H1 (cell line): ENCODE measurements at regions not wholly inside any gene's neighbourhood (a gene's known extent, or its start where the extent isn't known, plus 50 kb on each side); places are given as distances from the start of the nearest gene placed in this dataset.

Experiments used
- CTCF ChIP-seq, 3 experiments: IDR thresholded peaks; 1 replicate in 2 of 3; 2 replicates in 1 of 3; pipeline versions ENCODE4 v1.5.1 to v1.6.1; 2011; ENCODE audit warnings: low read length in 3 of 3, mild to moderate bottlenecking in 3 of 3, inconsistent platforms in 2 of 3, low read depth in 1 of 3, moderate library complexity in 1 of 3; ENCODE audit not compliant: insufficient read depth in 1 of 3; ENCODE audit errors: control extremely low read depth in 1 of 3

DNA sequence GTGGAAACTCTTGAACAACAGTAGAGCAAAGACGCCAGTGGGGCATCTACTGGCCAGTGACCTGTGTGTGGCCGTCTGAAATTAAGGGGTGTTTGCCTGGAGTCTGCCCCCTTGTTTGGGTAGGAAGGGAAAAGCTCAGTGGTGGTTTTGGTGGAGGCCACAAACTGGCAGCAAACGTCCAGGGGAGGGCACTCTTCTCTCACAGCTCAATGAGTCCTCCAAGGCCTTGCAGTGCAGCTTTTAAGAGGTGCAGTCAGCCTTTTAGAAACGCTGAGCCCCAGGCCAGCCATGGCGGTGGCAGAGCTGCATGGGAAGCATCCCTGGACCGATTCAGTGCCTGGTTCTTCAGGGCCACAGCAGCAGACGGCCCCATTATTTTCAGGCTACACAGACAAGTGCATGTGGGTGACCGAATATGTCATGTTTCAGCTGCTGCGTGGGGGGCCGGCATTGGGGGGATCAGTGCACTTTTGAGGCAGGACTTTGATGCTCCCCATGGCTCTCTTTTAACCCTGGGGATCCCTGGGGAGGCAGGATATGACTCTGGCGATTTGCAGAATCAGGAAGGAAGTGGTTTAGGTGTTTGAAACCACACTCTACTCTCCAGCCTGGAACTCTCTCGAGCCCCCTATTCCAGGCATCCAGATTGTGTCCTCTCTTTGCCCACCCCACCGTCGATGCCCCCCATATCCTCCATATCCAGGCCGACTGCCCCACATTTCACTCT lies 414.0 kb downstream of the PRDM2 start (continued):
- peak; percentile 79 to 94 (median 93) for TF ChIP-seq CTCF (IDR thresholded peaks at IDR 0.05; ENCODE audit: control extremely low read depth in 1 of 3, insufficient read depth in 1 of 3, low read depth in 1 of 3, low read length in 3 of 3)
